Fibroblast of the aortic adventitia (primary cell): ENCODE measurements at regions not wholly inside any gene's neighbourhood (a gene's known extent, or its start where the extent isn't known, plus 50 kb on each side); places are given as distances from the start of the nearest gene placed in this dataset.

Source experiments
- DNase-seq: peaks from one replicate; pipeline ENCODE4 v3.0.0-alpha.2; 2010; ENCODE audit warnings: low read depth
- H3K4me3 ChIP-seq: 2 replicates; pipeline ENCODE4 v1.5.1; 2011; ENCODE audit warnings: low read depth, mild to moderate bottlenecking, control low read depth, low read length, moderate library complexity
- CTCF ChIP-seq: IDR thresholded peaks from 2 replicates; pipeline ENCODE4 v1.5.1; 2011; ENCODE audit warnings: mild to moderate bottlenecking, low read length, control low read depth, inconsistent platforms; ENCODE audit not compliant: insufficient read depth

- no peak overlapping the region for H3K4me3 ChIP-seq
- no peak for TF ChIP-seq CTCF
- DNase-seq, result no peak
Observed at GRCh38 chr2:165033402-165033801, 78.1 kb upstream of the SLC38A11 start.

- no peak for DNase-seq
- H3K4me3 ChIP-seq, result no peak overlapping the region
- no peak for TF ChIP-seq CTCF
Observed at GRCh38 chr2:165032559-165032958, 77.2 kb upstream of the SLC38A11 start.

GRCh38 chr2:165024199-165024598, 68.9 kb upstream of the SLC38A11 start:
- TF ChIP-seq CTCF, result no peak
- H3K4me3 ChIP-seq, result no peak overlapping the region
- no peak for DNase-seq

GRCh38 chr2:165022781-165023180, 67.5 kb upstream of the SLC38A11 start:
- no peak for DNase-seq
- TF ChIP-seq CTCF, result no peak
- no peak overlapping the region for H3K4me3 ChIP-seq

- no peak for TF ChIP-seq CTCF
- H3K4me3 ChIP-seq, result no peak overlapping the region
- DNase-seq, result peak; percentile 7
Observed at GRCh38 chr2:165017966-165018596, 62.8 kb upstream of the SLC38A11 start.

GRCh38 chr2:165016772-165017411, 61.6 kb upstream of the SLC38A11 start:
- H3K4me3 ChIP-seq, result no peak overlapping the region
- DNase-seq, result peak; percentile 76
- peak; percentile 88 for TF ChIP-seq CTCF
